PC-3 (cell line): ENCODE measurements at regions not wholly inside any gene's neighbourhood (a gene's known extent, or its start where the extent isn't known, plus 50 kb on each side); places are given as distances from the start of the nearest gene placed in this dataset.

Experiments
- ATAC-seq: fragments of 200-7000 bp; cut with Tn5 transposase; 2 replicates; pipeline ENCODE4 v1.9.1; 2020; ENCODE audit warnings: mild to moderate bottlenecking, moderate library complexity
- BruUV-seq: library from RNA; stranded (reverse); fragments of 400-500 nt; replicated peaks from 2 replicates; lab custom pipeline; 2021; lab: Mats Ljungman, UMichigan
- CTCF ChIA-PET: fragments of 300-600 bp; sonication (Branson Sonifier 250); formaldehyde crosslinking; loops from one replicate; lab custom pipeline; 2022; ENCODE audit warnings: antibody characterized with exemption; lab: Charles Lee
- POLR2A ChIA-PET: fragments of 300-600 bp; sonication (Branson Sonifier 250); formaldehyde crosslinking; loops from one replicate; lab custom pipeline; 2022; ENCODE audit warnings: antibody characterized with exemption; ENCODE audit not compliant: unreplicated experiment; lab: Charles Lee
- DNase-seq: peaks from one replicate; pipeline ENCODE4 v3.0.0-alpha.2; 2015
- H2AFZ ChIP-seq: fragments of 300-600 bp; sonication (generic); 2 replicates; pipeline ENCODE4 v1.6.0; 2016; ENCODE audit warnings: antibody characterized with exemption, low read length
- H3F3A ChIP-seq: fragments of 300-600 bp; sonication (generic); one replicate; pipeline ENCODE4 v1.6.0; 2017; ENCODE audit warnings: antibody characterized with exemption, low read length, control low read depth, mild to moderate bottlenecking; ENCODE audit not compliant: unreplicated experiment
- H3K27ac ChIP-seq: fragments of 300-600 bp; sonication (generic); 2 replicates; pipeline ENCODE4 v1.5.1; 2016; ENCODE audit warnings: mild to moderate bottlenecking, low read length
- H3K27me3 ChIP-seq: fragments of 300-600 bp; sonication (generic); 2 replicates; pipeline ENCODE4 v1.6.1; 2016; ENCODE audit warnings: low read length, mixed read lengths
- H3K36me3 ChIP-seq: fragments of 300-600 bp; sonication (generic); 2 replicates; pipeline ENCODE4 v1.6.1; 2016; ENCODE audit warnings: low read depth, mixed run types, low read length, mixed read lengths
- H3K4me1 ChIP-seq: fragments of 300-600 bp; sonication (generic); 2 replicates; pipeline ENCODE4 v1.5.1; 2016; ENCODE audit warnings: low read length; ENCODE audit not compliant: insufficient read depth
- H3K4me2 ChIP-seq: fragments of 300-600 bp; sonication (generic); 2 replicates; pipeline ENCODE4 v1.6.0; 2016; ENCODE audit warnings: low read length
- H3K4me3 ChIP-seq: fragments of 300-600 bp; sonication (generic); 2 replicates; pipeline ENCODE4 v1.5.1; 2016; ENCODE audit warnings: mild to moderate bottlenecking, low read length, mixed read lengths
- H3K79me2 ChIP-seq: fragments of 300-600 bp; sonication (generic); 2 replicates; pipeline ENCODE4 v1.6.1; 2017; ENCODE audit warnings: low read length, mixed read lengths
- H3K9ac ChIP-seq: fragments of 300-600 bp; sonication (generic); 2 replicates; pipeline ENCODE4 v1.6.0; 2016; ENCODE audit warnings: mild to moderate bottlenecking, low read length
- H3K9me2 ChIP-seq: fragments of 300-600 bp; sonication (generic); replicated peaks from 2 replicates; pipeline ENCODE4 v1.6.1; 2016; ENCODE audit warnings: mixed run types, low read length, mixed read lengths
- H3K9me3 ChIP-seq: fragments of 300-600 bp; sonication (generic); 2 replicates; pipeline ENCODE4 v1.6.1; 2016; ENCODE audit warnings: low read length, mixed read lengths
- H4K20me1 ChIP-seq: fragments of 300-600 bp; sonication (generic); 2 replicates; pipeline ENCODE4 v1.6.1; 2016; ENCODE audit warnings: low read length, mixed read lengths
- EZH2 ChIP-seq: fragments of 300-600 bp; sonication (generic); IDR thresholded peaks from one replicate; pipeline ENCODE4 v1.6.1; 2017; ENCODE audit warnings: antibody characterized with exemption, mild to moderate bottlenecking, low read length; ENCODE audit not compliant: unreplicated experiment
- EZH2phosphoT487 ChIP-seq: fragments of 300-600 bp; sonication (generic); IDR thresholded peaks from 2 replicates; pipeline ENCODE4 v1.6.1; 2018; ENCODE audit warnings: mild to moderate bottlenecking, antibody characterized with exemption, low read length, borderline replicate concordance
- intact Hi-C: fragments of 100-400 bp; cut with micrococcal nuclease; formaldehyde crosslinking; loops from 2 replicates; pipeline ENCODE4 v1.9.0; 2023
- TF ChIP-seq, protein P1 (sequence below): fragments of 300-600 bp; sonication (generic); conservative IDR thresholded peaks from 2 replicates; pipeline ENCODE4 v1.5.1; 2017; ENCODE audit warnings: antibody characterized with exemption, low read depth, mild to moderate bottlenecking, low read length

DNA sequence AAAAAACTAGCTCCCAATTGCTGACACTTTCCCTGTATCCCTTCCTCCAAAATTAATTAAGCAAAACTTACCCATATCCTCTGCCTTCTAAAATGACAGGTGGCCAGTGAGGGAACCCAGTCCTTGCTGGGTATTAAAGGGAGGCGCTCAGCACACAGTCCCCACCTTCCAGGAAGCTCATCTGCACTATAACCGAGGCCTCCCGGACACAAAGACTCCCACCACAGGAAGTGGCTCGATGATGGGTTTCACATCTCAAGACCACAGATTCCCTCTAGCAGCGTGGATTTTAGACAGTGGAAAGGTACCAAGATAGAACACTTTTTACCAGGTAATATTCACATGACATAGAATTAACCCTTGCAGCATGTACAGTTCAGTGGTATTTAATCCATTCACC, 126.8 kb upstream of the NCOR2 start:
- Histone ChIP-seq H3K36me3 (no peaks in the 10 kb centered on the region), H3K4me3 (no peak overlapping the region), H3K79me2 (no peaks in the 10 kb centered on the region), H3K9me3 (no peaks in the 10 kb centered on the region), H2AFZ (no peak overlapping the region), H3K4me1 (no peaks in the 10 kb centered on the region), H3K9me2 (no peaks in the 10 kb centered on the region), H3K27me3 (no peaks in the 10 kb centered on the region), H3K4me2 (no peak overlapping the region), H4K20me1 (no peaks in the 10 kb centered on the region), H3F3A (no peaks in the 10 kb centered on the region), H3K27ac (no peak overlapping the region), H3K9ac (no peak overlapping the region)
- ChIA-PET POLR2A (no interaction called here), CTCF (interaction anchor here (0.6 kb wide), 1 partner anchor 169 kb away, joined by 4 read pairs; no protein-coding TSS in a partner anchor)
- ATAC-seq (no peak), DNase-seq (no peak)
- TF ChIP-seq EZH2phosphoT487 = no peak
- TF ChIP-seq, protein P1, sequence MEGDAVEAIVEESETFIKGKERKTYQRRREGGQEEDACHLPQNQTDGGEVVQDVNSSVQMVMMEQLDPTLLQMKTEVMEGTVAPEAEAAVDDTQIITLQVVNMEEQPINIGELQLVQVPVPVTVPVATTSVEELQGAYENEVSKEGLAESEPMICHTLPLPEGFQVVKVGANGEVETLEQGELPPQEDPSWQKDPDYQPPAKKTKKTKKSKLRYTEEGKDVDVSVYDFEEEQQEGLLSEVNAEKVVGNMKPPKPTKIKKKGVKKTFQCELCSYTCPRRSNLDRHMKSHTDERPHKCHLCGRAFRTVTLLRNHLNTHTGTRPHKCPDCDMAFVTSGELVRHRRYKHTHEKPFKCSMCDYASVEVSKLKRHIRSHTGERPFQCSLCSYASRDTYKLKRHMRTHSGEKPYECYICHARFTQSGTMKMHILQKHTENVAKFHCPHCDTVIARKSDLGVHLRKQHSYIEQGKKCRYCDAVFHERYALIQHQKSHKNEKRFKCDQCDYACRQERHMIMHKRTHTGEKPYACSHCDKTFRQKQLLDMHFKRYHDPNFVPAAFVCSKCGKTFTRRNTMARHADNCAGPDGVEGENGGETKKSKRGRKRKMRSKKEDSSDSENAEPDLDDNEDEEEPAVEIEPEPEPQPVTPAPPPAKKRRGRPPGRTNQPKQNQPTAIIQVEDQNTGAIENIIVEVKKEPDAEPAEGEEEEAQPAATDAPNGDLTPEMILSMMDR = no peak
- no TSS peak for BruUV-seq
- intact Hi-C loops = no loop called here

GRCh38 chr12:124693111-124693723, 125.8 kb upstream of the NCOR2 start:
- H3K27ac ChIP-seq = no peak overlapping the region
- no peaks in the 10 kb centered on the region for H3F3A ChIP-seq
- no peaks in the 10 kb centered on the region for H3K9me3 ChIP-seq
- no peak for ATAC-seq
- H3K4me1 ChIP-seq = no peaks in the 10 kb centered on the region
- no peaks in the 10 kb centered on the region for H3K27me3 ChIP-seq
- no peaks in the 10 kb centered on the region for H3K79me2 ChIP-seq
- no peaks in the 10 kb centered on the region for H3K36me3 ChIP-seq
- H3K9ac ChIP-seq = no peak overlapping the region
- H3K9me2 ChIP-seq = no peaks in the 10 kb centered on the region
- no peak for DNase-seq
- H2AFZ ChIP-seq = no peak overlapping the region
- ChIA-PET CTCF (no interaction called here), POLR2A (no interaction called here)
- BruUV-seq = no TSS peak
- no peak overlapping the region for H3K4me3 ChIP-seq
- intact Hi-C loops = no loop called here
- no peak overlapping the region for H3K4me2 ChIP-seq
- no peaks in the 10 kb centered on the region for H4K20me1 ChIP-seq
- TF ChIP-seq, protein P1 = no peak
- no peak for TF ChIP-seq EZH2
- TF ChIP-seq EZH2phosphoT487 = no peak

DNA sequence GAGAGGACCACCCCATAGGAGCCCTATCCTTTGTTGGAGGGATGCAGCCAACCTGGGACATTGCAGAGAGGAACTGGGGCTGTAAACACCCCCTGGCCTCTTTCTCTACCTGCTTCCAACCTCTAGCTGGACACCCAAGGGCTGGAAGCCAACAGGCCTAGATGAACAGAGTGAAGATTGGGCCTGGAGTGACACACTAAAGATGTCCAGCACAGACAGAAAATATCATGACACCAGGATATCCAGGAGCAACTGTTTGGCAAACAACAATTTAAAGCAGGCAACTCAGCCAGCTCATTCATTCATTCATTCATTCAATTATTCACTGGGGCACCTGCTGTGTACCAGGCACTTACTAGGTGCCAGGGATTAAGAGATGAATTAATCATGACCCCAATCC, 125.0 kb upstream of the NCOR2 start:
- BruUV-seq = no TSS peak
- Histone ChIP-seq H3K4me2 (no peak overlapping the region), H4K20me1 (no peaks in the 10 kb centered on the region), H3K4me3 (no peak overlapping the region), H3K79me2 (no peaks in the 10 kb centered on the region), H2AFZ (no peak overlapping the region), H3K36me3 (no peaks in the 10 kb centered on the region), H3K9me2 (no peaks in the 10 kb centered on the region), H3K27ac (no peak overlapping the region), H3K4me1 (no peaks in the 10 kb centered on the region), H3K27me3 (no peaks in the 10 kb centered on the region), H3K9ac (no peak overlapping the region), H3F3A (no peaks in the 10 kb centered on the region), H3K9me3 (no peaks in the 10 kb centered on the region)
- TF ChIP-seq EZH2 = no peak
- TF ChIP-seq EZH2phosphoT487 = no peak
- TF ChIP-seq, protein P1 = no peak
- ChIA-PET CTCF (no interaction called here), POLR2A (no interaction called here)
- DNase-seq = no peak
- ATAC-seq = no peak
- intact Hi-C loops = no loop called here
